OCI-LY1 (cell line): ENCODE measurements at regions not wholly inside any gene's neighbourhood (a gene's known extent, or its start where the extent isn't known, plus 50 kb on each side); places are given as distances from the start of the nearest gene placed in this dataset.

Source experiments
- H2AFZ ChIP-seq: fragments of 200-600 bp; sonication (generic), shearing (Covaris generic); 2 replicates; pipeline ENCODE4 v1.6.0; 2014; ENCODE audit warnings: antibody characterized with exemption, mild to moderate bottlenecking, low read length
- H3F3A ChIP-seq: fragments of 200-600 bp; sonication (generic), shearing (Covaris generic); 2 replicates; pipeline ENCODE4 v1.6.0; 2014; ENCODE audit warnings: mild to moderate bottlenecking, antibody characterized with exemption, low read length, moderate library complexity; ENCODE audit not compliant: insufficient read depth
- H3K27ac ChIP-seq: fragments of 200-600 bp; sonication (generic); 2 replicates; pipeline ENCODE4 v1.5.1; 2014; ENCODE audit warnings: low read length, mixed run types, mild to moderate bottlenecking, low read depth; ENCODE audit not compliant: poor library complexity, severe bottlenecking
- H3K27me3 ChIP-seq: fragments of 200-600 bp; sonication (generic); 2 replicates; pipeline ENCODE4 v1.6.0; 2014; ENCODE audit warnings: antibody characterized with exemption, mild to moderate bottlenecking, low read length, moderate library complexity; ENCODE audit not compliant: insufficient read depth
- H3K36me3 ChIP-seq: fragments of 200-600 bp; sonication (generic); 2 replicates; pipeline ENCODE4 v1.6.1; 2014; ENCODE audit warnings: mild to moderate bottlenecking, antibody characterized with exemption, low read length, moderate library complexity, mixed read lengths; ENCODE audit not compliant: insufficient read depth
- H3K4me1 ChIP-seq: fragments of 200-600 bp; sonication (generic); 2 replicates; pipeline ENCODE4 v1.5.1; 2014; ENCODE audit warnings: mild to moderate bottlenecking, low read length, moderate library complexity; ENCODE audit not compliant: insufficient read depth, severe bottlenecking
- H3K4me2 ChIP-seq: fragments of 200-600 bp; sonication (generic), shearing (Covaris generic); 2 replicates; pipeline ENCODE4 v1.6.1; 2014; ENCODE audit warnings: low read length
- H3K4me3 ChIP-seq: fragments of 200-600 bp; sonication (generic); 2 replicates; pipeline ENCODE4 v1.5.1; 2014; ENCODE audit warnings: low read length, low read depth, mild to moderate bottlenecking, mixed read lengths; ENCODE audit not compliant: poor library complexity, severe bottlenecking
- H3K79me2 ChIP-seq: fragments of 200-600 bp; shearing (Covaris generic); 2 replicates; pipeline ENCODE4 v1.6.1; 2016; ENCODE audit warnings: mixed run types, low read length, mixed read lengths; ENCODE audit not compliant: insufficient read depth
- H3K9ac ChIP-seq: fragments of 200-600 bp; sonication (generic), shearing (Covaris generic); 2 replicates; pipeline ENCODE4 v1.6.1; 2014; ENCODE audit warnings: mild to moderate bottlenecking, low read length, mixed read lengths
- H3K9me2 ChIP-seq: fragments of 200-600 bp; sonication (generic), shearing (Covaris generic); 2 replicates; pipeline ENCODE4 v1.6.1; 2014; ENCODE audit warnings: low read depth, mild to moderate bottlenecking, low read length, mixed read lengths
- H3K9me3 ChIP-seq: fragments of 200-600 bp; shearing (Covaris generic); 2 replicates; pipeline ENCODE4 v1.6.1; 2014; ENCODE audit warnings: low read length, mixed read lengths
- H4K20me1 ChIP-seq: fragments of 200-600 bp; sonication (generic), shearing (Covaris generic); 2 replicates; pipeline ENCODE4 v1.6.0; 2016; ENCODE audit warnings: mild to moderate bottlenecking, low read length; ENCODE audit not compliant: insufficient read depth
- EZH2 ChIP-seq: fragments of 200-600 bp; sonication (generic), shearing (Covaris generic); IDR thresholded peaks from 2 replicates; pipeline ENCODE4 v1.8.0; 2017; ENCODE audit warnings: borderline replicate concordance, mixed run types, mild to moderate bottlenecking, antibody characterized with exemption, low read length, moderate library complexity, mixed read lengths
- TF ChIP-seq, protein P1 (sequence below): fragments of 200-600 bp; sonication (generic), shearing (Covaris generic); IDR thresholded peaks from 2 replicates; pipeline ENCODE4 v1.5.1; 2017; ENCODE audit warnings: mild to moderate bottlenecking, antibody characterized with exemption, low read length, moderate library complexity, mixed read lengths

DNA sequence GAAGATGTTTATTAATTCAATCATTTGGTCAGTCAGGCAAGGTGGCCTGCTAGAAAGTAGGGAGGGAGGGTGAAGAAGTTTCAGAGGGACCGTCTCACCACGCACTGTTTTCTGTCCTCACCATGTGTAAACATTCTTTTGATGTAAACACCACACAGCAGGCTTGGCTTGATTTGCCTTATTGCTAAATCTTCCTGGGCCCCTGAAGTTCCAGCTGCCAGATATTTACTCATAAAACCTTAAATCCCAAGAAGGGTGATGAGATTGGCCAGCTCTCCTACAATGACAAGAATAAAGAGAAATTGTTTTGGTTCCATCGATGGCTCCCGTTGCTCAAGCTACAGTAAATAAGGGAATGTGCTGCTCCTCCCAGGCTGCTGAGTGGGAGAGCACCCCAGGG lies 198.2 kb upstream of the TMTC4 start:
- Histone ChIP-seq H3K27ac (no peak overlapping the region), H3K9ac (no peak overlapping the region), H3K4me2 (no peak overlapping the region), H2AFZ (no peak overlapping the region), H3K4me3 (no peak overlapping the region), H3F3A (no peaks in the 10 kb centered on the region), H3K27me3 (no peaks in the 10 kb centered on the region), H4K20me1 (no peaks in the 10 kb centered on the region), H3K9me3 (no peaks in the 10 kb centered on the region), H3K9me2 (no peaks in the 10 kb centered on the region), H3K4me1 (no peaks in the 10 kb centered on the region), H3K36me3 (no peaks in the 10 kb centered on the region), H3K79me2 (no peaks in the 10 kb centered on the region)
- TF ChIP-seq, protein P1, sequence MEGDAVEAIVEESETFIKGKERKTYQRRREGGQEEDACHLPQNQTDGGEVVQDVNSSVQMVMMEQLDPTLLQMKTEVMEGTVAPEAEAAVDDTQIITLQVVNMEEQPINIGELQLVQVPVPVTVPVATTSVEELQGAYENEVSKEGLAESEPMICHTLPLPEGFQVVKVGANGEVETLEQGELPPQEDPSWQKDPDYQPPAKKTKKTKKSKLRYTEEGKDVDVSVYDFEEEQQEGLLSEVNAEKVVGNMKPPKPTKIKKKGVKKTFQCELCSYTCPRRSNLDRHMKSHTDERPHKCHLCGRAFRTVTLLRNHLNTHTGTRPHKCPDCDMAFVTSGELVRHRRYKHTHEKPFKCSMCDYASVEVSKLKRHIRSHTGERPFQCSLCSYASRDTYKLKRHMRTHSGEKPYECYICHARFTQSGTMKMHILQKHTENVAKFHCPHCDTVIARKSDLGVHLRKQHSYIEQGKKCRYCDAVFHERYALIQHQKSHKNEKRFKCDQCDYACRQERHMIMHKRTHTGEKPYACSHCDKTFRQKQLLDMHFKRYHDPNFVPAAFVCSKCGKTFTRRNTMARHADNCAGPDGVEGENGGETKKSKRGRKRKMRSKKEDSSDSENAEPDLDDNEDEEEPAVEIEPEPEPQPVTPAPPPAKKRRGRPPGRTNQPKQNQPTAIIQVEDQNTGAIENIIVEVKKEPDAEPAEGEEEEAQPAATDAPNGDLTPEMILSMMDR, result no peak
- TF ChIP-seq EZH2, result no peak

DNA sequence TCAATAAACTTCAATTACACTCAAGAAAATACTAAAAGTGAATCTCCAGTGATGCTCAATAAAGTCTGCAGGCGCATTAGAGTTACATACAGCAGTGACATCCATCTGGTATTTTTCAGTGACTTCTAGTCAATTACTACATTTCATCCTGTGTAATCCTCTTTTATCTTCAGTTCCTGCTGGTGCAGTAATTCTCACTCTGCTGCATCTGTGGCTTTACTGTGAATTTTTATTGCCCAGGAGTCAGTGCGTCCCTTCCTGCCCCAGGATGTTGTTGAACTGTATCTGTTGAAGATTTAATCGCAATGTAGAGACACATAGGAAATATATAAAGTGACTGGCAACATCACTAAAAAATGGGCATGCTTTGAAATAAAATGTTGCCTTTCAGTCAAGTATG lies 196.3 kb upstream of the TMTC4 start:
- no peak for TF ChIP-seq EZH2
- TF ChIP-seq, protein P1, result no peak
- H3K9ac ChIP-seq, result no peak overlapping the region

DNA sequence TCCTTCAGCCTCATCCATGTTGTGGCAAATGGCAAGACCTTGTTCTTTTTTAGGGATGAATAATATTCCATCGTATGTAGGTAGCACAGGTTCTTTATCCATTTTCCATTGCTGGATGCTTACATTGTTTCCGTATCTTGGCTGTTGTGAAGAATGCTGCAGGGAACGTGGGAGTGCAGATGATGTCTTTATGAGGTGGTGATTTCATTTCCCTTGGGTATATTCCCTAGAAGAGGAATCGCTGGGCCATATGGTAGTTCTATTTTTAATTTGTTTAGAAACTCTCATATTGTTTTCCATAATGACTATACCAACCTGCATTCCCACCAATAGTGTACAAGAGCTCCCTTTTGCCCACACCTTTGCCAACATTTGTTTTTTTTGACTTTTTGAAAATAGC lies 186.3 kb upstream of the TMTC4 start:
- H3F3A ChIP-seq, result no peaks in the 10 kb centered on the region
- H4K20me1 ChIP-seq, result no peaks in the 10 kb centered on the region
- no peak overlapping the region for H3K4me2 ChIP-seq
- no peak for TF ChIP-seq EZH2
- TF ChIP-seq, protein P1, result no peak
- no peaks in the 10 kb centered on the region for H3K79me2 ChIP-seq
- no peaks in the 10 kb centered on the region for H3K9me3 ChIP-seq
- no peaks in the 10 kb centered on the region for H3K9me2 ChIP-seq
- no peak overlapping the region for H3K4me3 ChIP-seq
- no peaks in the 10 kb centered on the region for H3K36me3 ChIP-seq
- H2AFZ ChIP-seq, result no peak overlapping the region
- no peaks in the 10 kb centered on the region for H3K4me1 ChIP-seq
- no peak overlapping the region for H3K27ac ChIP-seq
- no peaks in the 10 kb centered on the region for H3K27me3 ChIP-seq
- no peak overlapping the region for H3K9ac ChIP-seq

More for the DNA sequence above, 196.3 kb upstream of the TMTC4 start:
- H3K79me2 ChIP-seq, result no peaks in the 10 kb centered on the region
- no peaks in the 10 kb centered on the region for H3K27me3 ChIP-seq
- no peaks in the 10 kb centered on the region for H3K9me3 ChIP-seq
- H3K4me2 ChIP-seq, result no peak overlapping the region
- H2AFZ ChIP-seq, result no peak overlapping the region
- H3K9me2 ChIP-seq, result no peaks in the 10 kb centered on the region
- H3K36me3 ChIP-seq, result no peaks in the 10 kb centered on the region
- no peaks in the 10 kb centered on the region for H3F3A ChIP-seq
- H3K4me3 ChIP-seq, result no peak overlapping the region
- H3K27ac ChIP-seq, result no peak overlapping the region
- H3K4me1 ChIP-seq, result no peaks in the 10 kb centered on the region
- H4K20me1 ChIP-seq, result no peaks in the 10 kb centered on the region
